ENCODE measurements at regions not wholly inside any gene's neighbourhood (a gene's known extent, or its start where the extent isn't known, plus 50 kb on each side); places are given as distances from the start of the nearest gene placed in this dataset.

- TF ChIP-seq POLR2AphosphoS5 (IDR thresholded peaks at IDR 0.05; ENCODE audit: low read depth, low read length) (no peak), TAF1 (IDR thresholded peaks at IDR 0.05; ENCODE audit: low read depth, low read length) (no peak), POLR2A (IDR thresholded peaks at IDR 0.05; ENCODE audit: low read depth, low read length) (no peak), POU2F2 (IDR thresholded peaks at IDR 0.05; ENCODE audit: low read depth, low read length) (no peak)
Measured at GRCh38 chr9:82553654-82554366, 509.1 kb downstream of the RASEF start.

Data from GM12891 (cell line).